WI38 (cell line): ENCODE measurements at regions not wholly inside any gene's neighbourhood (a gene's known extent, or its start where the extent isn't known, plus 50 kb on each side); places are given as distances from the start of the nearest gene placed in this dataset.
"Not testable (repeated sequence)": the region's sequence is repeated elsewhere in the genome, so short reads cannot be mapped to it uniquely, and the experiment has no call there.

Experiments used
- H3K4me3 ChIP-seq: 2 replicates; pipeline ENCODE4 v1.5.1; 2011; ENCODE audit warnings: low read depth, mild to moderate bottlenecking, control low read depth, low read length
- TF ChIP-seq, protein P1 (sequence below): IDR thresholded peaks from 2 replicates; pipeline ENCODE4 v1.5.1; 2012; ENCODE audit warnings: low read depth, mild to moderate bottlenecking, control low read depth, low read length

DNA sequence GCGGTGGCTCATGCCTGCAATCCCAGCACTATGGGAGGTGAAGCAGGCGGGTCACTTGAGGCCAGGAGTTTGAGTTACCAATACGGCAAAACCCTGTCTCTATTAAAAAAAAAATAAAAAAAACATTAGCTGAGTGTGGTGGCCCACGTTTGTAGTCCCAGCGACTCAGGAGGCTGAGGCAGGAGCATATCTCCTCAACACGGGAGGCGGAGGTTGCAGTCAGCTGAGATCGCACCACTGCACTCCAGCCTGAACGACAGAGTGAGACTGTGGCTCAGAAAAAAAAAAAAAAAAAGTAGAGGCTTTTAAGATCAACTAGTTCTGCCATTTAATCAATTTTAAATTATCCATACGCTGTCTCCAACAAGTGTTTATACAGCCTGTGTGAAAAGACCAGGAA, 1130.3 kb downstream of the PCDH9 start:
- H3K4me3 ChIP-seq, result no peak overlapping the region
- TF ChIP-seq, protein P1, sequence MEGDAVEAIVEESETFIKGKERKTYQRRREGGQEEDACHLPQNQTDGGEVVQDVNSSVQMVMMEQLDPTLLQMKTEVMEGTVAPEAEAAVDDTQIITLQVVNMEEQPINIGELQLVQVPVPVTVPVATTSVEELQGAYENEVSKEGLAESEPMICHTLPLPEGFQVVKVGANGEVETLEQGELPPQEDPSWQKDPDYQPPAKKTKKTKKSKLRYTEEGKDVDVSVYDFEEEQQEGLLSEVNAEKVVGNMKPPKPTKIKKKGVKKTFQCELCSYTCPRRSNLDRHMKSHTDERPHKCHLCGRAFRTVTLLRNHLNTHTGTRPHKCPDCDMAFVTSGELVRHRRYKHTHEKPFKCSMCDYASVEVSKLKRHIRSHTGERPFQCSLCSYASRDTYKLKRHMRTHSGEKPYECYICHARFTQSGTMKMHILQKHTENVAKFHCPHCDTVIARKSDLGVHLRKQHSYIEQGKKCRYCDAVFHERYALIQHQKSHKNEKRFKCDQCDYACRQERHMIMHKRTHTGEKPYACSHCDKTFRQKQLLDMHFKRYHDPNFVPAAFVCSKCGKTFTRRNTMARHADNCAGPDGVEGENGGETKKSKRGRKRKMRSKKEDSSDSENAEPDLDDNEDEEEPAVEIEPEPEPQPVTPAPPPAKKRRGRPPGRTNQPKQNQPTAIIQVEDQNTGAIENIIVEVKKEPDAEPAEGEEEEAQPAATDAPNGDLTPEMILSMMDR, result no peak

DNA sequence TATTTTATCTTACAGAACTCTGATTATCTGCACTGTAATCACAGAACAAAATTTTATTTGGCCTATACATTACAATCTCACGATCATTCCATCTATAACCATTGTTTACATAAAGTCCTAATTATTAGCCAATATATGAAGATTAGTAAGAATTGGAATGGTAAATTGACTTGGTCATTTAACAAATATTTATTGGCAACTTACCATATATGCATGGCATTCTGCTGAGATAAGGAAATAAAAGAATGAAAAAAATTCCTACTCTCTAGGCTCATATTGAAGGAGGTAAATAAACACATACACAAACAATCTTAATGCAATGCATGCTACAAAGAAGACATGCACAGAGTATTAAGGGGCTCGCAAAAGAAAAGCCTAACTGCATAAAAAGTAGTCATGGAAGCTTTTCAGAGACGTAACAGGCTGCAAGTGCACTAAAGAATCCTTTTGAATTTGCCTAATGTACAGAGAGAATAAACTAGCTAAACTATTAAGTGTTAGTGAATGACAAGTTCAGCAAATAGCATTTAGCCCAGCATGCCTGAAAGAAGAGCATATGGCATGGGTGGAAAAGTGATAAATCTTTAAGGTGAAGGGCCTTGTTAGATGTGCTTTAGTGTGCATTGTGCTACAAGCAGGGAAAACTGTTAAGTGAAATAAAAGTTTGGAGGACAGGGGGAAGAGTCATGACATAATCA, 1131.1 kb downstream of the PCDH9 start:
- no peak overlapping the region for H3K4me3 ChIP-seq
- TF ChIP-seq, protein P1, result no peak

DNA sequence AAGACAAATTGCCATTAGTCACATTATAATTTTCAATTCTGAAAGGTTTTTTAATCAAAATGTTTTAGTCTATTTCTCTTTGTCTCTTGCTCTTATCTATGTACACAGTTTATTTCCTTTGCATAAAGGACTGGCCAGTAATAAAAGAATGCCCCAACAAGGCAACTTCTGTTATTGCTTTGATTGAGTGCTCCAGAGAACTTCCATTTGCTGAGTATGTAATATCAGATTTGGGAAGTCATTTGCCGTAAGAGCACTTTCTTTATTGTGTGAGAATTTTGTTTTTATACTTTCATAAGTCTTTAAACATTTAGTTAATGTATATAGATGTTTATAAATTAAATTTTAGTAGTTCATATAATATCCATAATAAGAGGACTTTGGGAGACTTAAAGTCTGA, 1140.4 kb downstream of the PCDH9 start:
- H3K4me3 ChIP-seq, result no peak overlapping the region
- TF ChIP-seq, protein P1, result no peak

DNA sequence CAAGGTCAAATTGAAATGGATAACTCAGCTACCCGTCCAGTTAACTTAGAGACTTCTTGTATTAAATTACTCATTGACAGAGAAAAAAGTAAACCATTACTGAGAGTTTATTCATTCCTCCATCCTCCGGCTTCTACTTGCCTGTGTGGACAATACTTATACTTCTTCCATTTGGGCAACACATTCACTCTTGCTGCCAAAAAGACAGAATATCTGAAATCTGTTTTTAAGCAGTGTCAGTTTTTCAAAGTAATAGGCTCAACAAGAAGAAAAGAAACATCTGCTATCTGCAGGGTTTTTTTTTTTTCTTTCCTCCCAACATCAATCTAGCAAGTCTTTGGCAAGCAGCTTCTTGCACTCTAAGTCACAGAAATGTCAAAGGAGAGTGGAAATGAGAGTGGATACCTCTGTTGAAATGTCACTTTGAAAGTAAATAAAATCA, 1142.8 kb downstream of the PCDH9 start:
- no peak overlapping the region for H3K4me3 ChIP-seq
- TF ChIP-seq, protein P1, result no peak

DNA sequence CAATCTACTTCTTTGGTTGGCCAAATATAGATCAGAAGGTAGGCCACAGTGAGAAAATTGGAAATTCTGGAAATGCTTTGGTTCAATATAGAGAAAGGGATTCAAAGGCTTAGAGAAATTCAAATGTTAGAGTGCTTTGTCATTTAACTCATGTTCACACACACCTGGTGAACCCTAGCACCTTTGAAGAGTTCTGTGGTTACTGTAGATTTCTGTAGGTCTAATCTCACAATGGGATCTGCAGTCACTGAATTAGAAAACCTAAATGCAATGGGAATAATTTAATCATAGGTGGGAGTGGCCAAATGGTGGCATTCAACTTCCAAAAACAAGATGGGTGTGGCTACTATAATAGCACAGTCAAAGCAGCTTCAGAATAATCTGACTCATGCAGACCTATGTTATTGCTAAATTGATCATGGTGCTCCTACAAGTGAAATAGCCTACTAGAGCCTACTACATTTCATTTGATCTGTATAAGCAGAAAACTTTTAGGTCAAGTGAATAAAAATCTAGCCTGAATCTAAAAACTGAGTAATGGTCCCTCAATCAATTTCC, 1152.9 kb downstream of the PCDH9 start:
- TF ChIP-seq, protein P1, result no peak
- no peak overlapping the region for H3K4me3 ChIP-seq

DNA sequence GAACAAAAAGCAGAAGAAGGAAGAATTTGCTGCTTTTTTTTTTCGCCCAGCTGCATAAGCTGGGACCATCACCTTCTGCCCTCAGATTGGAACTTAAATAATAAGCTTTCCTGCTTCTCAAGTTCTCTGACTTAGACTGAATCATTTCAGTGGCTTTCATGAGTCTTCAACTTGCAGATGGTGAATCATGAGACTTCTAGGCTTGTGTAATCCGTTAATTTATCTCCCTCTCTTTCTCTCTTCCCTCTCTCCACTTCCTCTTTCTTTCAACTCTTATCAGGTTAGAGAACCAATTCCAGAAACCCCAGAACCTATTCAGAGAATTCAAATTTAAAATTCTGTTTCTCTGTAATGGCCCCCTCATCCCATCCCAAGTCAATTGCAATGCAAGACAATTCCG, 1153.7 kb downstream of the PCDH9 start:
- H3K4me3 ChIP-seq, result no peak overlapping the region
- TF ChIP-seq, protein P1, result no peak

DNA sequence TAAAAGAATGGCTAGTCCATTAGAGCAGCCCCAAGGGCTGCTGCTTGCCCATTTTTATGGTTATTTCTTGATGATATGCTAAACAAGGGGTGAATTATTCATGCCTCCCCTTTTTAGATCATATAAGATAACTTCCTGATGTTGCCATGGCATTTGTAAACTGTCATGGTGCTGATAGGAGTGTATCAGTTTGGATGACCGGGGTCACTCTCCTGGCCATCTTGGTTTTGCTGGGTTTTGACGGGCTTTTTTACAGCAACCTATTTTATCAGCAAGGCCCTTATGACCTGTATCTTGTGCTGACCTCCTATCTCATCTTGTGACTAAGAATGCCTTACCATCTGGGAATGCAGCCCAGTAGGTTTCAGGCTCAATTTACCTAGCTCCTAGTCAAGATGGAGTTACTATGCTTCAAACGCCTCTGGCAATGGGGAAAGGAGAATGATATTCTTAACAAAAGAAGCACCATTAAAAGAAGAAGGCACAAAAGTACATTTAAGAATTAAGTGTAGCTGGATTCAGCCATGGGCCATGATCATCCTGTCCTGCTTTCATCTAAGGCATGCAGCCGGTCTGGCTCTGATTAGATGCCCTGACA, 1156.0 kb downstream of the PCDH9 start:
- no peak overlapping the region for H3K4me3 ChIP-seq
- TF ChIP-seq, protein P1, result no peak

DNA sequence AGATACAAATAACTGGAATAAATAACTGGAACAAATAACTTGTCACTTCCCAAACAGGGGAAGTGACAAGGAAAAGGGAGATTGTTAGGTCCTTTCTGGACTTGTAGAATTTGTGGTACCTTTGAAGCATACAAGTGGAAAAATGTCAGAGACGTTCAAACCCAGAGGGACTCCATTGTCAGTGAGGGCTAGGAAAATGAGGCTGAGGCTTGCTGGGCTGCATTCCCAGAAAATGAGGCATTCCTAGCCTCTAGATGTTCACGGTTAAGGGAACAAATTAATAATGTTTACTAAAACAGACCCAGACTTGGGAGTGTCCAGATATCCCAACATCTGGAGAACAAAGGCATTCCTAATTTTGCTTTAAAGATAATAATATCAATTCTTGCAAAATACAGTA, 1158.0 kb downstream of the PCDH9 start:
- not testable (repeated sequence) for H3K4me3 ChIP-seq
